ENCODE measurements at regions not wholly inside any gene's neighbourhood (a gene's known extent, or its start where the extent isn't known, plus 50 kb on each side); places are given as distances from the start of the nearest gene placed in this dataset.

DNA sequence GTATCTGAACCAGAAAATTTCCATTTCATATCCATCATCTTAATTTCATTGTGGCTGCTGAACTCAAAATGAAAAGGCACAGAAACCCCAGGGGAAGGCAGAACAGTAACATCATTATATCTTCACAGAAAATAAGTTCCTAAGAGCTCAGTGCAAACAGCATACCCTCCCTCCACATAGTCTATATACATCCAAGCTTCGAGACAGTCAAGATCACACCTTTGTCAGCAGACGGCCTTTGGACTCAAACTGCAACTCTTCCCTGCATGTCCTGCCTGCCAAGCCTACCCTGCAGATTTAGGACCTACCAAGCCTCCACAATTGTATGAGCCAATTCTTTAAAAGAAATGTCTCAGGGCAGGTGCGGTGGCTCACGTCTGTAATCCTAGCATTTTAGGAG is 502.1 kb downstream of the SUCLG1 start:
- in situ Hi-C loops (cut with HindIII; ENCODE audit: low sequenced_read_pairs) = no loop called here
- H3K4me3 ChIP-seq (ENCODE audit: low read depth, low read length) = no peak overlapping the region
- TF ChIP-seq, protein P1, sequence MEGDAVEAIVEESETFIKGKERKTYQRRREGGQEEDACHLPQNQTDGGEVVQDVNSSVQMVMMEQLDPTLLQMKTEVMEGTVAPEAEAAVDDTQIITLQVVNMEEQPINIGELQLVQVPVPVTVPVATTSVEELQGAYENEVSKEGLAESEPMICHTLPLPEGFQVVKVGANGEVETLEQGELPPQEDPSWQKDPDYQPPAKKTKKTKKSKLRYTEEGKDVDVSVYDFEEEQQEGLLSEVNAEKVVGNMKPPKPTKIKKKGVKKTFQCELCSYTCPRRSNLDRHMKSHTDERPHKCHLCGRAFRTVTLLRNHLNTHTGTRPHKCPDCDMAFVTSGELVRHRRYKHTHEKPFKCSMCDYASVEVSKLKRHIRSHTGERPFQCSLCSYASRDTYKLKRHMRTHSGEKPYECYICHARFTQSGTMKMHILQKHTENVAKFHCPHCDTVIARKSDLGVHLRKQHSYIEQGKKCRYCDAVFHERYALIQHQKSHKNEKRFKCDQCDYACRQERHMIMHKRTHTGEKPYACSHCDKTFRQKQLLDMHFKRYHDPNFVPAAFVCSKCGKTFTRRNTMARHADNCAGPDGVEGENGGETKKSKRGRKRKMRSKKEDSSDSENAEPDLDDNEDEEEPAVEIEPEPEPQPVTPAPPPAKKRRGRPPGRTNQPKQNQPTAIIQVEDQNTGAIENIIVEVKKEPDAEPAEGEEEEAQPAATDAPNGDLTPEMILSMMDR (IDR thresholded peaks at IDR 0.05; ENCODE audit: low read depth, low read length) = no peak
- DNase-seq (ENCODE audit: low read depth, low spot score) = no peak

DNA sequence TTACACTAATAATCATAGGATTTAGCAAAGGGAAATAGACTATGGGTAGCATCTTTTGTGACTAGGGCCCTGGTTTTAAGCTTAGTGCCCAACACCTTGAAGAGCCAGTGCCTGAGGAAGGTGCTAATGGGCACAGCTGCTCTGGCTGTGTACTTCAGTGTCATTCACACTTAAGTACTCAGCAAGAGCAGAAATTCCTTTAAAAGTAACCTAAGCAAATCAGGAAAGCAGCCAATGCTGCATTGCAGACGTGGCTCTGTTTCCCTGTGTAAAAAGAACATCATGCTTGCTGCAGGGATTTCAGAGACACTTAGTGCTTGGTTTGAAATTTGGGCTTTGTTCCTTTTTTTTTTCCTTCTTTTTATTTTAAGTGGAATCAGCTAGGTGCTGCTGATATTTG is 505.4 kb downstream of the SUCLG1 start:
- TF ChIP-seq, protein P1 (IDR thresholded peaks at IDR 0.05; ENCODE audit: low read depth, low read length) = no peak
- in situ Hi-C loops (cut with HindIII; ENCODE audit: low sequenced_read_pairs) = no loop called here
- H3K4me3 ChIP-seq (ENCODE audit: low read depth, low read length) = no peak overlapping the region
- no peak for DNase-seq (ENCODE audit: low read depth, low spot score)

DNA sequence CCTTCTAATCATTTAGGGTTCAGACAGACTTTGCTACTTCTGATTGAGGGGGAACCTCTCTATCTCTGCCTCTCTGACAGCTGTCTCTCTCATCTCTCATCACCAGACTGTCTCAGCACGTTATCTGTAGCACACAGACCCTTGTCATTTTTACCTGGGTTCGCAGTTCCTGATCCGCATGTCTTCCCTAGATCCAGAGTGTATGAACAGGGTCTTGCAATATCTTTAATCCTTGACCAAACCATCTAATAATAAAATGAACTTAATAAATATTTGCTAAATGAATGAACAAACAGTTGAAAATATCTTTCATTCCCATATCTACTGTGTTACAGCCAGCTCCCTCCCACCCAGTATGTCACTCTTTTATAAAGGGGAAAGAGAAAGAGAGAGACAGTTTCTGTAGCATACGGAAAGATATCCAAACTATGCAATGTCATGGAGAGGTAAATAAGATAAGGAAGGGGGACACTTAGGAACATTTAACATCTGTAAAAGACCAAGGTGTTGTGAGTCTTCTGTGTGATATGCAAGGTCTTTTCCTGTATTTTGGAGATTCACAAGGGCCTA is 507.6 kb downstream of the SUCLG1 start:
- in situ Hi-C loops (cut with HindIII; ENCODE audit: low sequenced_read_pairs) = no loop called here
- no peak for DNase-seq (ENCODE audit: low read depth, low spot score)
- TF ChIP-seq, protein P1 (IDR thresholded peaks at IDR 0.05; ENCODE audit: low read depth, low read length) = no peak

DNA sequence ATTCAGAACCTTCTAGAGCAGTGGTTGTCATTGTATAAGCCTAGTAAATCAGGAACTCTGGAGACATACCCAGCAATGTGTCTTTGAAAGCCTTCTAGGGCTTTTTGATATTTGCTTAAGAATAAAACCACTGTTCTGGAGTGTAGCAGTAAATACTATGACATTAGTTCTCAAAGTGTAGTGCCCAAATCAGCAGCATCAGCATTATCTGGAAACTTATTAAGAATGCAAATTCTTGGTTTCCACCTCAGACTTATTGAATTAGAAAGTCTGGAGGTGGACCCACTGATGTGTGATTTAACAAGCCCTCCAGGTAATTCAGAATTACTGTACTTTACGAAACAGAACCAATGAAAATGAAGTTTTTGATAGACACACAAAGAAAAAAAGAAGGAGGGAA is 509.7 kb downstream of the SUCLG1 start:
- in situ Hi-C loops (cut with HindIII; ENCODE audit: low sequenced_read_pairs) = no loop called here
- TF ChIP-seq, protein P1 (IDR thresholded peaks at IDR 0.05; ENCODE audit: low read depth, low read length) = no peak
- H3K4me3 ChIP-seq (ENCODE audit: low read depth, low read length) = no peak overlapping the region
- DNase-seq (ENCODE audit: low read depth, low spot score) = no peak

More for the DNA sequence above, 507.6 kb downstream of the SUCLG1 start:
- no peak overlapping the region for H3K4me3 ChIP-seq (ENCODE audit: low read depth, low read length)

DNA sequence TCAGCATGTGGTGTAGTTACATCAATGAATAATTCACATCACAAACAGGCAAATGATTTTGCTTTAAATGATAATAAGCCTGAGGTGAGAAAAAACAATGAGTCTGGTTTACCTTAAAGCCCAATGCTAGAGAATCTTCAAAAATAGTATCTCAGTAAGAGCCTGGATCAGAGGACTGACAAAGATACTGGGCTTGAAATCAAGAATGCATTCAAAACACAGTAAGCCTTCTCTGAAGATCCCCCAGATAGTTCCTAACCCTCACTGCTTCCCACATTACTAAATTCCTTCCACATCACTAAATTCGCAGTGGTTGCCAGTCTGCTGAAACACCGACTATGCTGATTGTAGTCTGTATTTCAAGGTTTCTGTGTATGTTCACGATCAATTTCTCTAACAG is 514.9 kb downstream of the SUCLG1 start:
- in situ Hi-C loops (cut with HindIII; ENCODE audit: low sequenced_read_pairs) = no loop called here
- no peak for DNase-seq (ENCODE audit: low read depth, low spot score)
- no peak overlapping the region for H3K4me3 ChIP-seq (ENCODE audit: low read depth, low read length)

DNA sequence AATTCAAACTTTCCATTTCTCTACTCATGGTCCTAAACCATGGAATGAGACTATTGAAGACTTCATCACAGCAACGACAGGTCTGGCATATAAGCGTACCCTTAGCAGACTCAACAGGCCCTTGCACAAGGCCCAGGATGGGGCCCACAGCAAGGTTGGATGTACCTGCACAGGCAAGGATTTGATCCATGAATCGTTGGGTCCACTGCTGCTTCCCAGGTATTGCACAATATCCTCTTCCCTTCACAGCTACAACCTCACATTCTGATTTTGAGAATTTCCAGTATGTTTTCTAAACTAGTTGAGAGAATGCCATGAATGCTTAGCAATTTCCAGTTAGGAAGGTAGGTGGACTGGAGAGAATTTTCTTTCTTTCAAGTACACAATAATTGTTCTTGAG is 515.8 kb downstream of the SUCLG1 start:
- TF ChIP-seq, protein P1 (IDR thresholded peaks at IDR 0.05; ENCODE audit: low read depth, low read length) = no peak
- no peak for DNase-seq (ENCODE audit: low read depth, low spot score)
- in situ Hi-C loops (cut with HindIII; ENCODE audit: low sequenced_read_pairs) = no loop called here
- no peak overlapping the region for H3K4me3 ChIP-seq (ENCODE audit: low read depth, low read length)

More for the DNA sequence above, 514.9 kb downstream of the SUCLG1 start:
- TF ChIP-seq, protein P1 (IDR thresholded peaks at IDR 0.05; ENCODE audit: low read depth, low read length) = no peak

DNA sequence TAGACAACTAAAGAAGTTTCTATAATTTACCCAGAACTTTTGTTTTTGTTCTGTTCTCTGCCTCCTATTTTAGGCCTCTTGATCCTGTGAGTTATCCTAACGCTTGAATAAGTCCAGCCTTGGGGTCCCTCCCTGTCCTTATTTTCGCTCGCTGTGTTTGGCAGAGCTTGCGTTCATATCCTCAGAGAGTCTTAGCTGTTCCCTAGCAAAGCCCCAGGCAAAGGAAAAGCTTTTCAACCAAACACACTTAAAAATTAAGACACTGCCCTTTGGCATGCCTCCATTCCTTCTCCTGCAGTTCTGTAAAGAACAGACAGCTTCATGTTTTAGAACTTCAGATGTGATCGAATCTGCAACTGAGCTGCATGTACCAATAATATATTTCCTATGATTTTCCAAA is 517.2 kb downstream of the SUCLG1 start:
- no peak for DNase-seq (ENCODE audit: low read depth, low spot score)
- TF ChIP-seq, protein P1 (IDR thresholded peaks at IDR 0.05; ENCODE audit: low read depth, low read length) = no peak
- in situ Hi-C loops (cut with HindIII; ENCODE audit: low sequenced_read_pairs) = no loop called here
- no peak overlapping the region for H3K4me3 ChIP-seq (ENCODE audit: low read depth, low read length)

Measured in astrocyte of the spinal cord (primary cell).